Mesothelial cell of epicardium (in vitro differentiated cells): ENCODE measurements at regions not wholly inside any gene's neighbourhood (a gene's known extent, or its start where the extent isn't known, plus 50 kb on each side); places are given as distances from the start of the nearest gene placed in this dataset.

Source experiments
- DNase-seq, 2 experiments: peaks; one replicate each; pipeline ENCODE4 v3.0.0; 2021; ENCODE audit warnings: low spot score in 2 of 2; ENCODE audit not compliant: unreplicated experiment in 2 of 2
- H3K27ac Mint-ChIP-seq: 2 replicates; pipeline ENCODE4 v1.8.0; 2021; ENCODE audit warnings: mixed read lengths
- H3K27me3 Mint-ChIP-seq: 2 replicates; pipeline ENCODE4 v1.8.0; 2021; ENCODE audit warnings: low read depth, mixed read lengths
- H3K36me3 Mint-ChIP-seq: 2 replicates; pipeline ENCODE4 v1.8.0; 2021; ENCODE audit warnings: mixed read lengths
- H3K4me1 Mint-ChIP-seq: 2 replicates; pipeline ENCODE4 v1.8.0; 2021; ENCODE audit warnings: mixed read lengths
- H3K4me3 Mint-ChIP-seq: 2 replicates; pipeline ENCODE4 v1.8.0; 2021; ENCODE audit warnings: mild to moderate bottlenecking, moderate library complexity, mixed read lengths
- H3K9me3 Mint-ChIP-seq: 2 replicates; pipeline ENCODE4 v1.8.0; 2021; ENCODE audit warnings: mixed read lengths
- CTCF ChIP-seq: fragments of 200-600 bp; sonication (generic); IDR thresholded peaks from one replicate; pipeline ENCODE4 v1.5.0; 2021; ENCODE audit warnings: antibody characterized with exemption; ENCODE audit not compliant: unreplicated experiment

- no peak for DNase-seq
- H3K27ac Mint-ChIP-seq = no peak overlapping the region
- H3K4me3 Mint-ChIP-seq = no peak overlapping the region
- TF ChIP-seq CTCF = no peak
- H3K9me3 Mint-ChIP-seq = no peaks in the 10 kb centered on the region
- no peaks in the 10 kb centered on the region for H3K36me3 Mint-ChIP-seq
- peaks cover 3% of the 10 kb centered on the region for H3K4me1 Mint-ChIP-seq
- H3K27me3 Mint-ChIP-seq = no peaks in the 10 kb centered on the region
Measured at GRCh38 chr2:183671233-183671632, 547.0 kb downstream of the NUP35 start.

GRCh38 chr2:183678908-183679307 is 554.7 kb downstream of the NUP35 start:
- Mint-ChIP-seq H3K36me3 (no peaks in the 10 kb centered on the region), H3K27me3 (no peaks in the 10 kb centered on the region), H3K4me1 (no peaks in the 10 kb centered on the region), H3K9me3 (peaks cover 13% of the 10 kb centered on the region), H3K4me3 (no peak overlapping the region), H3K27ac (no peak overlapping the region)
- no peak for DNase-seq
- no peak for TF ChIP-seq CTCF

- Mint-ChIP-seq H3K4me3 (no peak overlapping the region), H3K4me1 (no peaks in the 10 kb centered on the region), H3K36me3 (no peaks in the 10 kb centered on the region), H3K9me3 (peaks cover 22% of the 10 kb centered on the region), H3K27me3 (no peaks in the 10 kb centered on the region), H3K27ac (no peak overlapping the region)
- no peak for TF ChIP-seq CTCF
- DNase-seq = no peak
Measured at GRCh38 chr2:183680573-183680972, 556.3 kb downstream of the NUP35 start.

GRCh38 chr2:183684686-183685085 is 560.4 kb downstream of the NUP35 start:
- Mint-ChIP-seq H3K9me3 (peaks cover 53% of the 10 kb centered on the region), H3K27ac (no peak overlapping the region), H3K27me3 (no peaks in the 10 kb centered on the region), H3K4me1 (peaks cover 3% of the 10 kb centered on the region), H3K36me3 (peaks cover 2% of the 10 kb centered on the region), H3K4me3 (no peak overlapping the region)
- no peak for DNase-seq
- TF ChIP-seq CTCF = no peak

GRCh38 chr2:183696028-183696427 is 571.8 kb downstream of the NUP35 start:
- Mint-ChIP-seq H3K4me1 (no peaks in the 10 kb centered on the region), H3K9me3 (peaks cover 17% of the 10 kb centered on the region), H3K4me3 (no peak overlapping the region), H3K36me3 (no peaks in the 10 kb centered on the region), H3K27ac (no peak overlapping the region), H3K27me3 (no peaks in the 10 kb centered on the region)
- TF ChIP-seq CTCF = no peak
- DNase-seq = no peak

- Mint-ChIP-seq H3K27ac (no peak overlapping the region), H3K9me3 (no peaks in the 10 kb centered on the region), H3K36me3 (no peaks in the 10 kb centered on the region), H3K27me3 (no peaks in the 10 kb centered on the region), H3K4me1 (no peaks in the 10 kb centered on the region), H3K4me3 (no peak overlapping the region)
- TF ChIP-seq CTCF = no peak
- no peak for DNase-seq
Measured at GRCh38 chr2:183709829-183710228, 585.6 kb downstream of the NUP35 start.
